Vagina (tissue), 2 donors: ENCODE measurements at regions not wholly inside any gene's neighbourhood (a gene's known extent, or its start where the extent isn't known, plus 50 kb on each side); places are given as distances from the start of the nearest gene placed in this dataset.

Source experiments
- CTCF ChIP-seq, 3 experiments: fragments of 450-650 bp in 2 of 3; fragments of 200-600 bp in 1 of 3; sonication (generic) in 1 of 3; IDR thresholded peaks; one replicate each; pipeline ENCODE4 v1.5.1; 2017 to 2019; ENCODE audit warnings: antibody characterized with exemption in 3 of 3, mild to moderate bottlenecking in 2 of 3, moderate library complexity in 2 of 3
- POLR2A ChIP-seq, 2 donors: fragments of 450-650 bp; IDR thresholded peaks; one replicate each; pipeline ENCODE4 v1.6.1; 2017; ENCODE audit warnings: antibody characterized with exemption in 2 of 2, mild to moderate bottlenecking in 2 of 2, moderate library complexity in 2 of 2

GRCh38 chr5:153067869-153068268 lies 422.6 kb upstream of the GRIA1 start:
- TF ChIP-seq POLR2A (IDR thresholded peaks at IDR 0.05) (no peak), CTCF (IDR thresholded peaks at IDR 0.05) (no peak)
